Ureter (tissue), 1 donor: ENCODE measurements at regions not wholly inside any gene's neighbourhood (a gene's known extent, or its start where the extent isn't known, plus 50 kb on each side); places are given as distances from the start of the nearest gene placed in this dataset.

Experiments used
- DNase-seq: peaks from one replicate; pipeline ENCODE4 v3.0.0-alpha.2; 2020; ENCODE audit warnings: low spot score
- donor health status: DM: yes; HTN: yes; CAD: no.

GRCh38 chr18:23342506-23342905 lies 110.6 kb upstream of the RIOK3 start:
- no peak for DNase-seq

GRCh38 chr18:23350188-23350587 lies 102.9 kb upstream of the RIOK3 start:
- no peak for DNase-seq

DNA sequence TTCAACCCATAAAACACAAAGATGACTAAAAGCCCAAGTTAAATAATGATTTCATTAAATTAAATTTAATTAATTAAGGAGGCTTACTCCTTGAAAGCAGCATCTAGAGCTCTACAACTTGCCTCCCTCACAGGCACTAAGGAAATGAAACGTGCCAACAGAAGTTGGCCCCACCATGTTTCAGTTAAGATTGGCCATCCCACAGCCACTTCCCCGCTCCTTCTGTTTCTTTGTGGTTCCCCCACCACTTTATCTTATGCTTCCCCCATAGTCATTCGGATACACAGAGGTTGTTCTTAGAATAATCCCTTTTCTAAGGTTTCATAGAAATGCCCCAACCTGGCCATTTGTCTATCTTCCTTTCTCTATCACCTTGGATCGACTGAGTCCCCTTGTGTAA lies 101.6 kb upstream of the RIOK3 start:
- no peak for DNase-seq

DNA sequence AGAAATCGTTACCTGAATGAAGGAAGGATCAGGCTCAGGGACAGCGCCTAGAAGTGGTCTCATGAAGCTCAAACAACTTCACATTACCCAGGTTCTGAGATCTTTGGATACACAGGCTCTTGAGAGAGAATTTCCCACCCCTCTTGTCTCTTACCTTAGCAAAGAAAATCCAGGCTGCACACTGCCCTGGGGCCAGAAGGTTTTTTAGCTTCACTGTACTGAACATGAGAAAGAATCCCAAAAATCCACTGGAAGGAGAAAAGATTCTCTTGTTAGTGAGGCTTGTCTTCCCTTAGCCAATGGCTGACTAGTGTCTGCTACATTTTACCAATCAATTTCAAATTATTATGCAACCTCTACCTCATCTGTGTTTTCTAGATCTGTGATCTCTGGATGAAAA lies 101.0 kb upstream of the RIOK3 start:
- DNase-seq = no peak

DNA sequence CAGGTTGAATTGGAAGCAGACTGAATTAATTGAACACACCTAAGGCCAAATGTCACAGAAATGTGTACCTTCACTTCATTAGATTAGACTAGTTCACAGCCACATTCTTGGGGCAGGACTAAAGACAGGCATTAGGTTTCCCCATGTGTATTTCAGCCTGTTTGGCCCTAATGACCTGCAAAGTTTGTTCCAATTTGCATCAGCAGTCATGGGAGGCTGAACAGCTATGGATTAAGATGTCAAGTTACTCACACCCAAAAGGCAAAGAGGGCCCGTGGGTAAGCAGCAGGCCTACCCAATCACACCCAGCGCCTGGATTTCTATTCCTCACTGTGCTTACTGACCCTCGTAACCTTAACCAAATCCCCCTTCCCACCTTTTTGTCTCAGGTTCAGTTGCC lies 99.6 kb upstream of the RIOK3 start:
- DNase-seq = no peak

DNA sequence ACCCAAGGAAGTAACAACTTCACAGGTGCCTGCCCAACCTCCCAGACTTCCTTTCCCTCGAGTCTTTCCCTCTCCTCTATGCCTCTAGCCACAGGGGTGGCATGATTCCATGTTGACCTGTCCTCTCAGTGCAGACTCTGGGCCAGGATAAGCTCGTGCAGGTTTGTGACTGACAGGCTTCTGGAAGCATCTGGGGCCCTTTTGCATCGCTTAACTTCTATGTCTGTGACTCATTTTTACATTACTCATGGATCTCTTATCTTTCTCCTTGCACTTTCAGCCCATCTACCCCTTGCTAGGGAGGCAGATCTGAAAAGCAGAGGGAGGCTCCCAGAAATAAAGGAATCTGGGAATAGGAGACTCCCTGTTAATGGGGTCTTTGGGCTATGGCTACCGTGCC lies 98.5 kb upstream of the RIOK3 start:
- DNase-seq = no peak

- no peak for DNase-seq
Measured at GRCh38 chr18:23355206-23355605, 97.9 kb upstream of the RIOK3 start.

DNA sequence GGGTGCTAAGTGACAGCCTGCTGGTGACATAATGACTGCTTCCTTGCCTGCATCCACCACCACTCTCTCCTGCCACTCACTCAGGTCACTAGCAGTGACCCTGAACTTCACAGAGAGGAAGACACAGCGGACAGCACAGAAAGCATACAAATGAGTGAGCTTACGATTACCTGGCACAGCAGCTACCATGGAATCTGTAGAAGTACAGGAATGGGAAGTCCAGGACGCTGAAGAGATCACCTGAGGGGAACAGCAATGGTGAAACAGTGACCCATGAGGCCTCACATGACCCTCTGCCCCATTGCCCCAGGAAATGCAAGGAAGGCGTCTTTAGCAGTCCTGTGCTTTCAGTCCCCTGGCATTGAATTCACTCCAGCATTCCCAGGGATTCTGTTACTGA lies 96.7 kb upstream of the RIOK3 start:
- no peak for DNase-seq

- no peak for DNase-seq
Measured at GRCh38 chr18:23356915-23357601, 96.0 kb upstream of the RIOK3 start.

GRCh38 chr18:23357996-23358594 lies 95.0 kb upstream of the RIOK3 start:
- DNase-seq = peak; percentile 53

- DNase-seq = no peak
Measured at GRCh38 chr18:23359421-23359820, 93.7 kb upstream of the RIOK3 start.

DNA sequence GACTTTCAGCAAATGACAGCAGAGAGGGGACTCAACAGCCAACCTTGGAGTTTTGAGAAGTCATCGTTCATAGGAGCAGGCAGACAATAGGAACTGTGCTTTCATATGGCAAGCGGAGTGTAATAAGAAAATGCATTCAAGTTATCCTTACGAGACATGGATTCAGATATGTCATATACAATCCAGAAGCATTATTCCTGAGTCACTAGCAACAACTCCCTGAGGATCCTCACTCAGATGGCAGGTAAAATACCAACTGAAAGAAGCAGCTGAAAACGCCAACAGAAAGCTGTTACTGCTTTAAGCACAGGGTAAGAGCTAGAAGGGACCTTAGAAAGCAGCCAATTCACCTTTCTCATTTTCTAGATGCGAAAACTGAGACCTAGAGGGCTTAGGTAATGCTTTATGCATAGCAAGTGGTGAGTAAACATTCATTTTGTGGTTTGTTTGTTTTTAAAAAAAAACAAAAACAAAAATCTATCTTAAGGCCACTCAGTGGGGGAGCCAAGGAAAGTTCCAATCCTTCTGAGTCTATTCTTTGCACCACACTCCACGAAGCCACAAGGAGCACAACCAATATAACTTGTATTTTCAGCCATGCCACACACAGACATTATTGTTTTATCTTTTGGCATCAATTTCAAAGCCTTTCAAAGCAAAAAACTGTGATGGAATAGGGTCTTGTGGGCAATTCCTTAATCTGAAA lies 89.1 kb upstream of the RIOK3 start:
- DNase-seq = no peak

GRCh38 chr18:23365602-23366001 lies 87.5 kb upstream of the RIOK3 start:
- DNase-seq = no peak

DNA sequence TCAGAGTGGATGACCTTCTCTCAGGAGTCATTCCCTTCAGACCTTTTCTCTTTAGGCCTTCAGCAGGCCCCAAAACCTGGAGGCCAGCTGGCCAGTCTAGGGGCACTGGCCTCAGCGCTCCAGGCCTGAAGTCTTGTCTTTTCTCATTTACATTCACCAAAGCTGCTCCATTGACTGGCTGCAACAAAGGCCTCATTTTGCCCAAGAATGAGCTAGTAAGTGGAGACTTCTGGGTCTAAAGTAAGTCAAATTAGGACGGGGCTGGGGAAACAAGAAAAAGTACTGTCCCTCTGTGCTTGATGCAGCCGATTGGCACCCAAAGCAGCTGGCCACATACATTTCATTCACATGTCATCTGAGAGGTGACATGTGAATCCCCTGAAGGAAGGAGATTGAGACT lies 83.8 kb upstream of the RIOK3 start:
- no peak for DNase-seq

DNA sequence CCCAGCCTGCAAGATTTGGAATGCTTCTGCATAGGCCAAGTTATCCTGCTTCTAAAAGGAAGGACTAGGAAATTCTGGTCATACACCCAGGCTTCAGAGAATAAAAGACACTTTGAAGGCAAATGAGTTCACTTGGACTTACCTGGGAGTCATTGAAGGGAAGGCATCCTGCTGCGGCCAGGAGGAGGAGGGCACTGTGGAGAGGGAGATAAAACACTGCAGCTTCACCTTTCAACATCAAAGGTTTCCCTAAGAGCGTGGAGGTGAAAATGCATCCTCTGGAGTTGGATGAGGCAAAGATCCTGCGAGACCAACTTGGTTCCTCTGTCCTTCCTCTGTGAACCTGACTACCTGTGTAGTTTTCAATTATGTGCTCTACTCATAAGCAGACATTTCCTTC lies 79.5 kb upstream of the RIOK3 start:
- no peak for DNase-seq

GRCh38 chr18:23377669-23378301 lies 75.3 kb upstream of the RIOK3 start:
- no peak for DNase-seq

DNA sequence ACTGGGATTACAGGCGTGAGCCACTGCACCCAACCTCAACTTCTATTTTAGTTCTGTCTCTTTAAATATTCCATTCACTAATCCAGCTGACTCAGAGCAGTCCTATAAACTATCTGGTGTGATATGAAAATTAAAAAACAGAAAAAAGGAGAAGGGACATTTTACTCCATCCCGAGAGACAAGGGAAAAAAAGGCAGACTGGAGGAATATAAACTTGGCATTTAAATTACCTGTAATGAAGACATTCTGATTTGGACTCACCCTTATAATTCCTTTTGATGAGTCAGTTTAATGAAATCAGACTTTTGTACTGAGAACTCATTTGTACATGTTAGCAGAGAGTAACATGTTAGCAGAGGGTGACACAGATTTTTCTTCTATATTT lies 74.8 kb upstream of the RIOK3 start:
- no peak for DNase-seq

DNA sequence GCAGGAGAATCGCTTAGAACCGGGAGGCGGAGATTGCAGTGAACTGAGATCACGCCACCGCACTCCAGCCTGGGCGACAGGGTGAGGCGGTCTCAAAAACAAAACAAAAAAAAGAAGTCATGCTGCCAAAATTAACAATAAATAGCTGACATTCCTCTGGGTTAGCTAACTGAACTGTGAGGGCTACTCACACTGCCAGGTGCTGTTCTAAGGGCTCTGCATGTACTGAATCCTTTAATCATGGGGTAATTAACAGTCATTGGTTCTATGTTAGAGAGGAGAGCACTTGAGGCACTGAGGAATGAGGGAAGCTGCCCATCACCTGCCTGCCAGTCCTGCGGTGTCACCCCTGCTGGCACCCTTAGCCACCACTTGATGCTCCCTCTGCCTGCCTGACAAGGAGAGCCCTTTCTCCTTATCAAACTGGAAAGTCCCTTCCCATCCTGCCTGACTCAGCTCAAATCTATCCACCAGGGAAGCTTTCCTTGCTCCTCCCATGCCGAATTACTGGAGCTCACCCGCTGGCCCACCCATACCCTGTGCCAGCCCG lies 73.0 kb upstream of the RIOK3 start:
- no peak for DNase-seq

GRCh38 chr18:23380817-23381216 lies 72.3 kb upstream of the RIOK3 start:
- DNase-seq = no peak

GRCh38 chr18:23383494-23383893 lies 69.6 kb upstream of the RIOK3 start:
- DNase-seq = no peak

- DNase-seq = no peak
Measured at GRCh38 chr18:23384778-23385736, 68.0 kb upstream of the RIOK3 start.
